ENCODE measurements at regions not wholly inside any gene's neighbourhood (a gene's known extent, or its start where the extent isn't known, plus 50 kb on each side); places are given as distances from the start of the nearest gene placed in this dataset.

- DNase-seq (ENCODE audit: low read depth) = no peak
These were observed 65.4 kb downstream of the UBIAD1 start for GRCh38 chr1:11338284-11338924.

GRCh38 chr1:11339346-11340232, 66.6 kb downstream of the UBIAD1 start:
- no peak for DNase-seq (ENCODE audit: low read depth)

DNA sequence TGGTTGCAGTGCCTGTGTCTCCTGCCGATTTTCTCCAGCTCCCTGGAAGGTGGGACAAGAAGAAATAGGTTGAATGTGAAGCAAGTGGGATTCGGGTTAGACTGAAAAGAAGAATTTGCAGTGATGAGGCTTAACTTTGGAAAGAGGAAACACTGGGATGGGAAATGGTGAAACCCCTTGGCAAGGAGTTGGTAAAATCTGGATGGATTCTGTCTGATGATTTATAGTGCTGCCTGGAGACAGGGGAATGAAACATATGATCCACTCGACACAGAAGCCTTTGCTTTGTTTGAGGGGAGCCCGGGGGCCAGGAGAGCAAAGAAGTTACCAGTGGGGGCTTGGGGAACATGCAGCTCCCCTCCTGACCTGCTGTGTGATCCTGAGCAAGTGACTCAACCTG, 67.2 kb downstream of the UBIAD1 start:
- no peak for DNase-seq (ENCODE audit: low read depth)

- DNase-seq (ENCODE audit: low read depth) = no peak
These were observed 69.0 kb downstream of the UBIAD1 start for GRCh38 chr1:11341901-11342552.

GRCh38 chr1:11342621-11343032, 69.6 kb downstream of the UBIAD1 start:
- no peak for DNase-seq (ENCODE audit: low read depth)

DNA sequence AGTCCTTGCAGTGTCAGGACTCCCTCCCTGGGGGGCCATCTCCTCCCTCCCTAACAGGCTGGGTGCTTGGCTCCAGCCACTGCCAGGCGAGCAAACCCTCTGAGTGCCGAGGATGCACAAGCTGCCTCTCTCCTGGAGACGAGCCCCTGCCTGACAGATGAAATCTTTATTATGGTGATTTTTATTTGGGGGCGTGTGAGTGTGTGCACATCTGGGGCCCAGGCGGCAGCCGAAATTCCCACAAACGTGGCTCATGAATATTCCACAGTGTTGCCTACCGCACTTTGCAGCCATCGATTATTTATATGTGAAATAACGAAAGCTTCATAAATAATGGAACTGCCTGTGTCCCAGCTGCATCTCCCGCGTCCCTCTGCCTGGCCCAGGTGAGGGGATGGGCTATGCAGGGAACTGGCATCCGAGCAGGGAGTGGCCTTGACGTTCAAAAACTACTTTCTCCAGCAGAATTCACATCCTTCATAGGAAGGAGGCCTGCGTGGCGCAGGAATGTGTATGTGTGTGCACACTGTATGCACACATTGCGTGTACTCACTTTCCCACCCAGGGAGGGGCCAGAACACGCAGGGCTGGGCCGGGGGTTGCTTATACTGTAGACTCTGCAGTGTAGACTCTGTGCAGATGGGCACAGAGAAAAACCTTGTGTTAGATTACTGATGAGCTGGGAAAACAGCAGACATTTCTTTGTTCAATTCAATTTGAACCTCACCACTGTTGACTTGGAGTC, 73.1 kb downstream of the UBIAD1 start:
- DNase-seq (ENCODE audit: low read depth) = no peak

DNA sequence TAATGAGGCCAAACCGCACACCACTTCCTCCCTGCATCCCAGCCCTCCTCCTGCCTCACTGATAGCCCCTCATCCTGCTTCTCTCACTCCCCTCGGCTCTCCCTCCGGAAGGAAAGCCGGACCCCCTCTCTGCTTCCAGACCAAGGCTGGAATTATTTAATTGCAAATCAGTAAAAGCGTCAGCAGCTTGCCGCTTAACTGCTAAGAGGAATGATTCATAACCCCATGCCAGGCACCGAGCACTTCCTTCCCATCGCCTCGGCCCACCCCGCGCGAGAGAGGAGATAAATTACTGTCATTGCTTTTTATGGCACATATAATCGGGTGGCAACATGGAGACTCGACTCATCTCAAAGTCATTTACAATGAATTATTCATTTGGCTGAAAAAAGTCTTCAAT, 77.3 kb downstream of the UBIAD1 start:
- no peak for DNase-seq (ENCODE audit: low read depth)

GRCh38 chr1:11352058-11352715, 79.2 kb downstream of the UBIAD1 start:
- no peak for DNase-seq (ENCODE audit: low read depth)

- no peak for DNase-seq (ENCODE audit: low read depth)
These were observed 80.1 kb downstream of the UBIAD1 start for GRCh38 chr1:11352816-11353799.

- no peak for DNase-seq (ENCODE audit: low read depth)
These were observed 82.0 kb downstream of the UBIAD1 start for GRCh38 chr1:11354893-11355553.

GRCh38 chr1:11355559-11356475, 82.8 kb downstream of the UBIAD1 start:
- no peak for DNase-seq (ENCODE audit: low read depth)

DNA sequence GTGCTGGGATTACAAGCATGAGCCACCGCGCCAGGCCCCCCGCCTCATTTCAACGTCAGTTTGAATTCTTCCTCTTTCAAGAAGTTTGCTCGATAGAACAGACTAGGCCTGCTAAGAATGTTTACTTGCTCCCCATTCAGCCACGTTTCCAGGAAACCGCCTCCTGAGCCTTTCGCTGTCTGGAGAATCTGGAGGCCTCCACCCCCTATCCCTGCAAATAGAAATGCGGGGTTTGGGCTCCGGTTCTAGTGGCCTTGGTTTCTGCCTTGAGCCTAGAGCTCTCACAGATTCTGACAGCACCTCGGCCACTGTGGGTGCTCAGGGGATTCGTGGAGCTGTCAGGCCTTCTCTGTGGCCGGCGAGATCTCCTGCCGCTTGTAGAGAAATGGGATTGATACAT, 84.3 kb downstream of the UBIAD1 start:
- DNase-seq (ENCODE audit: low read depth) = no peak

DNA sequence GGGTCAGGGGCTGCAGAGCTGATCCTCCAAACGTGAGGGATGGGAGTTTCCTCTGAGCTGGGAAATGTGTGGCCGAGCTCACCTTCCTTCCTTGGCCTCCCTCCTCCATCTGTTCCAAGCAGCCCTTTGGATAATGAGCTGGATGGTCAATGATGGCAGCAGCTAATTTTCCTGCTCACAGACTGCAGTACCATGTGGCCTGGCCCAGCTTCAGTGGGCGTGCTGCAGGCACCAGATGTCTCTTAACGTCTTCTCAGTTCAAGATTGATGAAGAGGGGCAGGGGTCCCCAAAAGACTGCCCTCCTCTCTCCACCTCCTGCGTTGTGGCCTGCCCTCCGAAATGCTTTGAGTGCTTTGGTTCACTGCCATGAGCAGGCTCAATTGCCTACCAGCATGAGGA, 86.0 kb downstream of the UBIAD1 start:
- no peak for DNase-seq (ENCODE audit: low read depth)

- DNase-seq (ENCODE audit: low read depth) = no peak
These were observed 89.6 kb downstream of the UBIAD1 start for GRCh38 chr1:11362547-11363021.

DNA sequence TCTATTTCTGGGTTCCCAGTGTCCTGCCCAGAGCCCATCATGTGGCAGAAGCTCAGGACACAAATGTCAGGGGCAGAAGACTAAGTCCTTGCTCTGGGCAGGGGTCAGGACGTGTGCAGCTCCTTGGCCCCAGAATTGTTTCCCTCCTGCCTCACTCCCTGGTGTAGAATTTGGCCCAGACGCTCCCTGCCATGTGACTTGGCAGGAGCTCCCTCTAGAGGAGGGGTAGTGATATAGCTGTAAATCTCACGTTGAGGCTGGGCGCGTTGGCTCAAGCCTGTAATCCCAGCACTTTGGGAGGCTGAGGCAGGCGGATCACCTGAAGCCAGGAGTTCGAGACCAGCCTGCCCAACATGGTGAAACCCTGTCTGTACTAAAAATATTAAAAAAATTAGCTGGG, 91.2 kb downstream of the UBIAD1 start:
- DNase-seq (ENCODE audit: low read depth) = no peak

DNA sequence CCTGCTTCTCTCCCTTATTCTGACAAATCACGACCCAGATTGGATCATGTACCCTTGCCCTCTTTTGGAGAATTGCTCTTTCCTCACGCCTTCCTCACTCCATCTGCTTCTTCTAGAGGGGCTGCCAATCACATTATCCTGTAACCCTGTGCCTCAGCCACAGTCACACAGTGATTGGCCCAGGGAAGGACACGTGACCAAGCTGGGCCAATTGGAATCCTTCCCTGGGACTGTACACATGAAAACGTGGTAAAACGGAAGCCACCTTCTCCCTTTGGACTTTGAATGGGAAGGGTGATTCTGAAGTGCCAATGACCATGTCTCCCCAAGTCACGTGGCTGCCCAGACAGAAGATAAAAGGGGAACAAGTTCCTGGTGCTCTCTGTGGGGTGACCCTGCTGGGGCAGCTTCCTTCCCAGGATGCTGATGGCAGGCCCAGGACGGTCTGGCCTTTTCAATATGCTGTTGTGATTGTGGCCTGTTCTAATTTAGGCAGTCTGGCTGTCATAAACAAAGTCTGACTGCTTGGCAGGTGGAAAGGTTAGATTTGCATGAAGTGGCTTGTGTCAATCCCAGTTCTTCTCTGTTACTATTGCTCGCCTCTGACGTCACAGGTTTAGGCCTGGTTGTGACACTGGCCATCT, 92.9 kb downstream of the UBIAD1 start:
- DNase-seq (ENCODE audit: low read depth) = no peak

DNA sequence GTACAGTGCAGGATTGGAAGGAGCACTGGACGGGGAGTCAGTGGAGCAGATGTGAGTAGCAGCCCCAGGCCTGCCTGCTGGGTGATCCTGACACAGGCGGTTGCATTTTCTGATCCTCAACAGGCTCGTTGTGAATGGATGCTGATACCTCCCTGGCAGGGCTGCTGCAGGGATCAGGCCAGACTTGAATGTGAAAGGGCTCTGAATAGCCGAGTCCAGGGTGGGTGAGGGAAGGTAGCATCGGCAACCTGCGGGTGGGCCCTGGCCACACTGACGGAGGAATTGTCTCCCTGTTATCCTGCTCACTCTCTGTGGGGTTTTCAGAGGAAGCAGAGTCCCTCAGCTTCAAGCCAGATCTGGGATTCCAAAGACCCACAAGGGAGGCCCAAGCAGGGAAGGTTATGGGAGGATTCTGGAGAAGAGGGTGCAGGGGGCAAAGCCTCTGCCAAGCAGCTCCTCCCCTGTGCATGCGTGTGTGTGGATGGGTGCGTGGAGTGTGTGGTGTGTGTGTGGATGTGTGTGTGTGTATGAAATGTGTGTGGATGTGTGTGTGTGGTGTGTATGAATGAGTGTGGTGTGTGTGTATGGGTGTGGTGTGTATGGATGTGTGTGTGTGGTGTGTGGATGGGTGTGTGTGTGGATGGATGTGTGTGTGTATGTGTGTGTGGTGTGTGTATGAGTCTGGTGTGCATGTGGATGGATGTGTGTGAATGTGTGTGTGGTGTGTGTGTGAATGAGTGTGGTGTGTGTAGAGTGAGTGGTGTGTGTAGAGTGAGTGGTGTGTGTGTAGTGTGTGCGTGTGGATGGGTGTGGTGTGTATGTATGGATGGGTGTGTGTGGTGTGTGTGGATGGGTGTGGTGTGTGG, 100.3 kb downstream of the UBIAD1 start:
- DNase-seq (ENCODE audit: low read depth) = no peak
